ENCODE measurements at regions not wholly inside any gene's neighbourhood (a gene's known extent, or its start where the extent isn't known, plus 50 kb on each side); places are given as distances from the start of the nearest gene placed in this dataset.

DNA sequence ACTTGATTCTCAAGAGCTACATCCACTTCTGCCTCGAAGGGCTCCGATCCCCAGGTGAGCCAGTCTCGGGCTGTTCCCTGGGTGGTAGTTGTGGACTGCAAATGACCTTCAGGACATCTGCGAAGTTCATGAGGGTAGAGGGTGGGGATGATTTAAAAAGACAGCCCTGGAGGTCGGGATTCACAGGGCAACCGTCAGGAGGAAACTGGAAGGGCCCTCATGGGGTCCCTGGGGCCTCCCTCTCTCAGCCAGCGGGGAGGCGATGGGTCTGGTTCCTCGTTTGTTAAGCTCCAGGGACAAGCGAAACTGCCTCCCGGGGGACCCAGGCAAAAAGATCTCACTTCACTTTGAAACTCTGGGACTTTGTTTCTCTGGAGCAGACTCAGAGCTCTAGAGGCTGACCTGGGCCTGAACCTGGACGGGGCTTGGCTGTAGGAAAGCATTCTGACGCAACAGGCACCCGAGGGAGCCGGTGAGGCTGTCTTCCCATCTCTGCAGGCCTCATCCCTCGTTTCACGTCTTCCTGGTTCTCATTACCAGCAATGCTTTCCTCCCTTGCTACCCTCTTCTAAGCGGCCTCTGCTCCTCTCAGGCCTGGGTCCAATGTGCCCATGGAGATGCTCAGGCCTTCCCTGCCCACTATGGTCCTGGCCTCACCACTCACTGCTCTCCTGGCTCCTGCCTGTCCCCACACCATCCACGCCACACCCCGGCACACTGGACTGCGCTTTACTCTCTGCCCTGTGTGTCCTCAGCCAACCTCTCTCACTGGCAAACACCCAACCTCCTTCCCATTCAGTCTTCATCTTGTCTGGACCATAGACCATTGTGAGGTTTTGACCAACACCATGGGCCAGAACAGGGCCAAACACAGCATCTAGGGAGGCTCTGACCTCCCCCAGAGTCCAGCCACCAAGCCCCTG is 214.2 kb upstream of the TNRC6C start:
- no peak for DNase-seq

DNA sequence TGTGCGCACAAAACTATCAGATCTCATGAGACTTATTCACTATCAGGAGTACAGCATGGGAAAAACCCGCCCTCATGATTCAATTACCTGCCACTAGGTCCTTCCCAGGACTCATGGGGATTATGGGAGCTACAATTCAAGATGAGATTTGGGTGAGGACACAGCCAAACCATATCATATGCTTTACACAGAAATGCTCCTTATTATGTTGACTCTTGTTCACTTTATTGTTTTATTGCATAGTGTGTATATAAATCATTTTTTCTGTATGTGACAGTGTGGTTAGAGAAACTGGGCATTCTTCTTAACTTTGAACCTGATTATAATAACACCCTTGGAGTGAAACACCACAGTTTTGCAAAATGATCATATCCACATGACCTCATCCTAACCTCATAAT is 212.8 kb upstream of the TNRC6C start:
- no peak for DNase-seq

DNA sequence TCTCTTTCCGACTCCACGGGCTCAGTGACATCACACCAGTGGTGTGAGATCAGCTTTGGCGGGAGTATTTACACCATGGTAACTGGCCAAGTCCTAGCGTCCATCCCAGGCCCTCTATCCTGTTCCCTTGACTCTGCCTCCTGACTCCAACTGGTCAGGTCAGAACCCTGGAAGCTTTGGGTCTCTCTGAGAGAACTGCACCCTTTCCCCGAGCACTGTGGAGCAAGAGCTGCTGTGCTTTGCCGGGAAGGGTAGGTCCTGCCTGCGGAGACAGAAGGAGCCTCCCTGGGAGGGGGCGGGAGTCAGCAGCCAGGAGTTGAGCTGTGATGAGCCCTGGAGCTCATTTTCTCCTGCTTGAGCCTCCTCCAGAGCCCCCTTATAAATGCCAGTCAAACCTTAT is 212.1 kb upstream of the TNRC6C start:
- no peak for DNase-seq

- no peak for DNase-seq
Measured at GRCh38 chr17:77746896-77747554, 211.5 kb upstream of the TNRC6C start.

GRCh38 chr17:77748436-77748835 is 210.1 kb upstream of the TNRC6C start:
- DNase-seq = no peak

GRCh38 chr17:77749321-77749751 is 209.2 kb upstream of the TNRC6C start:
- DNase-seq = no peak

GRCh38 chr17:77749989-77750388 is 208.5 kb upstream of the TNRC6C start:
- no peak for DNase-seq

DNA sequence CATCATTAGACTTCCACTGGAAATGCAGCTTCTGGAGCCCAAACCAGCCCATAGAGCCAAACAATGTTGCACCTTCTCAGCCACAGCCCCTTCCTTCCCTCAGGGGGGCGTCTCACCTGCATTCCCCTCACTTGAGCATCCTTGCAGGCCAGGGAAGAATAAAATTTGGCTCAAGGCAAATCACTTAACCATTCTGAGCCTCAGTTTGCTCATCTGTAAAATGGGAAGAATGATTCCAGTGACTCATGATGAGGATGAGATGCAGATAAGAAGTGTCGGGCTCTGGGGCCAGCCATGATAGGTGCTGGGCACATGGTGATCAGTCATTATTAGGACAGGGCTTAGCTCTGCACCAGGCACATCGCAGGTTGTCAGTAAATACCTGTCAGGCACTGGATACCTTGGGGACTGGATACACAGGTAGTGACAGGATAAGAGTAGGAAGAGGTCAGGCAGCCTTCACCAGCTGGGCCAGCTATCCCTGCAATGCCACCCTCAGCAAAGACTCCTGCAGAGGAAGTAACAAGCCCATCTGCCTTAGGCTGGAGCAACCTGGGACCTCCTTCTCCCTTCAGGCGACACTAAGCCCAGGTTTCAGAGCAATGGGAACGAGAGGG is 208.0 kb upstream of the TNRC6C start:
- DNase-seq = no peak

DNA sequence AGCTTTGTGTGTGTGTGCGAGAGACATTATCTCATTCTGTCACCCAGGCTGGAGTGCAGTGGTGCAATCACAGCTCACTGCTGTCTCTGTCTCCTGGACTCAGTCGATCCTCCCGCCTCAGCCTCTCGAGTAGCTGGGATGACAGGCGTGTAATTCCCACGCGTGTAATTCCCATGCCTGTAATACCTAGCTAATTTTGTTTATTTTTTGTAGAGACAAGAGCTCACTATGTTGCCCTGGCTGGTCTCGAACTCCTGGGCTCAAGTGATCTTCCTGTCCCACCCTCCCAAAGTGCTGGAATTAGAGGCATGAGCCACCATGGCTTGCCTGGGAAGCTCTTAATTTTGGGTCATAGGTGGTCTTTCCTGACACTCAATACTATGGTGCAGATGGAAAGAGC is 205.3 kb upstream of the TNRC6C start:
- DNase-seq = no peak

- DNase-seq = no peak
Measured at GRCh38 chr17:77753691-77754245, 204.7 kb upstream of the TNRC6C start.

DNA sequence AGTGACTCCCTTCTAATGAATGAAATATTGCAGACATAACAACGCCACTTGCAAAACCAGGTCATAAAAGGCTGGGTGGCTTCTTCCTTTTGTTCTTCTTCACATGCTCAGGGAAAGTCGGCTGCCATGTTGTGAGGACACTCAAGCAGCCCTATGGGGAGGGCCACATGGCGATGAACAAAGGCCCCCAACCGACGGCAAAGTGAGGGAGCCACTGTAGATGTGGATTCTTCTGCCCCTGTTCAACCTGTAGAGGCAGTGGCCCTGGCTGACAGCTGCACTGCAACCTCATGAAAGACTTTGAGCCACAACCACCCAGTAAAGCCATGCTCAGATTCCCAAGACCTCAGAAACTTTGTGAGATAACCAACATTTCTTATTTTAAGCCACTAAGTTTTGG is 203.5 kb upstream of the TNRC6C start:
- no peak for DNase-seq

DNA sequence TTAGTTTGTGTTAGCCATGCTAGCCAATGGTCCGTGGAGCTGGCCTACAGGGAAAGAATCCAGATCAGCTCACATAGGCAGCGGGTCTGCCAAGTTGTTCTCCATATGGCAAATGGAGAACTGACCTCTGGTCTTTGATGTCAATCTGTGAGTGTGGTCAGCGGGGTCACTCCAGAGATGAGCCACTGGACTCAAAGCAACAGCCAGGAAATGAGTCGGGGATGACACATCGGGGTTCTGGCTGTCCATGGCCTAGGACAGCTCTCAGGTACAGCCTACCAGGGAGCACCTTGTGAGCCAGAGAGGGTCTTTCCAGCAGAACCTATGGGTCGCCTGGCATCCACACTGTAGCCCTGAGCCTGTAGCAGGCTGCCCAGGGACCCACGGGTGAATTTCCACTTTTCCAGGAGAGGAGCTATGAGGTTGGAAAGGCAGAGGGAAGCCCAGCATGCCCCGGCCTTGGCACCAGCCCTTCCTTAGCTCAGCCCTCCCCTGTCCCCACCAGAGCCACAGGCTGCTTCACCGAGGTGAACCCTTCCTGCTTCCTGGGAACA is 203.0 kb upstream of the TNRC6C start:
- DNase-seq = no peak

GRCh38 chr17:77756028-77756427 is 202.5 kb upstream of the TNRC6C start:
- DNase-seq = no peak

- no peak for DNase-seq
Measured at GRCh38 chr17:77756846-77757560, 201.5 kb upstream of the TNRC6C start.

DNA sequence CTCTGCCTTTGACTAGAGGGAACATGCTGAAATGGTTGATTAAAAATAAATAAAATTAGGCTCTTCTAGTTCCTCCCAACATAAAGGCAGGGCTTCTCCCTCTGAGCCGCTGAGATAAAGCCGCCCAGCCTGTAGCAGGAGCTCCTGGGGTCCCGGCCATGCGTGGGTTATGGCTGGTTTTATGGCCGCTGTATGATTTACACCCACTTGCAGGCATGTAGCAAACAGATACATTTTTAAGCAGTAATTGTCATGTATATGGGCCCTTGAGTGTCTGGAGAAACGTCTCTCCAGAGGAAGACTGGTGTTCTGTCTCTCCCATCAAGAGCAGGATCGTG is 201.0 kb upstream of the TNRC6C start:
- no peak for DNase-seq

DNA sequence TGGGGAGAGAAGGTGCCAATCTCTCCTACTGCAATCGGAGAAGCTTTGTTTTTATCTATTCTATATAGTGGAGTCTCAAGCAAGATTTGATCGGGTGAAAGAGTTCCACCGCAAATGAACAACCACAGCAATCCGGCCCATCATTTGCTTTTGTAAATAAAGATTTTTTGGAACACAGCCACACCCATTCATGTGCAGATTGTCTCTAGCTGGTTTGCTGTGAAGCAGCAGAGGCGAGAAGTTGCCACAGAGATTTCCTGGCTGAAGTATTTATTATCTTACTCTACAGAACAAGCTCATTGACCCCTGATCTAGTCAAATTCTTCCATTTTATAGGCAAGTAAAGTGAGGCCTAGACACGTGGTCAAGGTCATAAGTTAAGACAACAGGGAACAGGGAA is 195.5 kb upstream of the TNRC6C start:
- DNase-seq = no peak

DNA sequence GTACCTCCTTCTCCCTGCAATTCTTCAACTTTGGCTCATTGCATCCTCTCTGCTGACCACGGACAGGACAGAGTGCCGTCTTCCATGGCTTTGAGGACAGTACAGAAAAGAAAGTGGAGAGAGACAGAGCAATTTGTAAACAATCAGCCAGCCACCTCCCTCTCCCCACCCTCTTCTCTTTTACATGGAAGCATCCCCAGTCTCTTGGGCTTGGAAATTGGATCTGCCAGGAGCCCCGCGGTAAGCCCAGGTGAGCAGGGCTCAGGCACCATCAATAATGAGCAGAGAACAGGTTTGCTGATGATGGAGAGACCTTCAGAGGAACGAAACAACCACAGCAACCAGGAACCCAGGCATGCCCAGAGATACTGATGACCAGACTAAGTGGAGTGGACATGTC is 194.9 kb upstream of the TNRC6C start:
- no peak for DNase-seq

GRCh38 chr17:77765292-77765691 is 193.2 kb upstream of the TNRC6C start:
- DNase-seq = no peak

DNA sequence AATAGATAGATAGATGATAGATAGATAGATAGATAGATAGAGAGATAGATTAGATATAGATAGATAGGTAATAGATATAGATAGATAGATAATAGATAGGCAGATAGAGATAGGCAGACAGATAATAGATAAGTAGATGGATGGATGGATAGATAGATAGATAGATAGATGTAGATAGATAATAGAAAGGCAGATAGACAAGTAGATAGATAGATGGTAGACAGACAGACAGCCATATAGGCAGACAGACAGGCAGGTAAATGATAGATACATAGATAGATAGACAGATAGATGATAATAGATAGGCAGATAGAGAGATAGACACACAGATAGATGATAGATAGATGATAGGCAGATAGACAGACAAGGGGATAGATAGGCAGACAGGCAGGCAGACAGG is 191.4 kb upstream of the TNRC6C start:
- no peak for DNase-seq

GRCh38 chr17:77768248-77768852 is 190.2 kb upstream of the TNRC6C start:
- no peak for DNase-seq

GRCh38 chr17:77769215-77769614 is 189.3 kb upstream of the TNRC6C start:
- no peak for DNase-seq

- DNase-seq = no peak
Measured at GRCh38 chr17:77769762-77770161, 188.7 kb upstream of the TNRC6C start.
